ENCODE measurements at regions not wholly inside any gene's neighbourhood (a gene's known extent, or its start where the extent isn't known, plus 50 kb on each side); places are given as distances from the start of the nearest gene placed in this dataset.

GRCh38 chr10:131495892-131496291 lies 184.4 kb upstream of the TCERG1L start:
- TF ChIP-seq, protein P1, sequence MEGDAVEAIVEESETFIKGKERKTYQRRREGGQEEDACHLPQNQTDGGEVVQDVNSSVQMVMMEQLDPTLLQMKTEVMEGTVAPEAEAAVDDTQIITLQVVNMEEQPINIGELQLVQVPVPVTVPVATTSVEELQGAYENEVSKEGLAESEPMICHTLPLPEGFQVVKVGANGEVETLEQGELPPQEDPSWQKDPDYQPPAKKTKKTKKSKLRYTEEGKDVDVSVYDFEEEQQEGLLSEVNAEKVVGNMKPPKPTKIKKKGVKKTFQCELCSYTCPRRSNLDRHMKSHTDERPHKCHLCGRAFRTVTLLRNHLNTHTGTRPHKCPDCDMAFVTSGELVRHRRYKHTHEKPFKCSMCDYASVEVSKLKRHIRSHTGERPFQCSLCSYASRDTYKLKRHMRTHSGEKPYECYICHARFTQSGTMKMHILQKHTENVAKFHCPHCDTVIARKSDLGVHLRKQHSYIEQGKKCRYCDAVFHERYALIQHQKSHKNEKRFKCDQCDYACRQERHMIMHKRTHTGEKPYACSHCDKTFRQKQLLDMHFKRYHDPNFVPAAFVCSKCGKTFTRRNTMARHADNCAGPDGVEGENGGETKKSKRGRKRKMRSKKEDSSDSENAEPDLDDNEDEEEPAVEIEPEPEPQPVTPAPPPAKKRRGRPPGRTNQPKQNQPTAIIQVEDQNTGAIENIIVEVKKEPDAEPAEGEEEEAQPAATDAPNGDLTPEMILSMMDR (IDR thresholded peaks at IDR 0.05; ENCODE audit: low read depth, low read length), result no peak
- no peak for DNase-seq (ENCODE audit: extremely low read depth, low read depth)

DNA sequence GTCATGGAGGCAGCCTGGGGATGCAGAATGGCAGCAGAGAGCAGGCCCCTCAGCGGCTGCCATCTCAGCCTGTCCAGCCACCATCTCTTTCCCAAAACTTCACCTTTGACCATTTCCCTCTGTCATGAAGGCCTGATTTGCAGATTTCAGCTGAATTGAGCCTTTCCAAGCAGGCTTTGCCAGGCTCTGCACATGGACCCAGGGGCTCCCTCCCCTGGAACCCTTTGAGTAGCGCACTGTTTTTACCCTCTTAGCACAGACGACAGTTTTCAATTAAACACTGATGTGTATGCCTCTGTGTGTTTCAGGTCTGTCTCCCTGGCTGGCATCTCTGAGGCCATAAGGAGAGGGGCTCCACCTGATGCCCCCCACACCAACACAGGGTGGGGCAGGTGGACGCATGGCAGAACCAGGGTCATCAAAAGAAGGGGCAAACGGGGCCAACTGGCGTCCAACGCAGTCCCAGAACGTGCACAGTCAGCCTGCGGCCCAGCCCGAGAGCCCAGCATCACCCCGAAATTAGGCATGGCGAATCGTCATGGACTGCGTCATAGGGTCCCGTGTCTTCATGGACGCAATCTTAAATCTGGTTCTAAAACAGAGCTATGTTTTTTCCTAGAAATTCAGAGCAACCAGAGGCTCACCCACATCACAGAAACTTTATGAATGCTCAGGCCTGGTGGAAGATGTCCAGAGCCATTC lies 185.0 kb upstream of the TCERG1L start:
- TF ChIP-seq, protein P1 (IDR thresholded peaks at IDR 0.05; ENCODE audit: low read depth, low read length), result no peak
- DNase-seq (ENCODE audit: extremely low read depth, low read depth), result no peak

DNA sequence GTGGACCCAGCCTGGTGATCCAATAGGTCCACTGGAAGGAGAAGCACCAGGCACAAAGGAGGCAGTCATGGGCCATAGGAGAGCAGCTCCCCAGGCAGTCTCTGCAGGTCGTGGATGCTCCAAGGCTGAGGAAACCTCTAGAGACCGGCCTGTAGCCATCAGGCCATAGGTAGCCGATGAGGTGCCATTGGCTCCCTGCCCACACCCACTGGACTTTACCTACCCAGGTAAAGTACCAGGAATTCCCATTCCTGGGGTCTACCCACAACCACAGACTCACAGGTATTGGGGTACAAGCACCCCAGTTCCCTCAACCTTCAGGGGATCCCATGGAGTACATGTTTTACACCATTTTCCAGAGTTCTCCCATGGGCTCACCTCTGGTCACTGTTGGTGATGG lies 188.0 kb upstream of the TCERG1L start:
- TF ChIP-seq, protein P1 (IDR thresholded peaks at IDR 0.05; ENCODE audit: low read depth, low read length), result no peak
- no peak for DNase-seq (ENCODE audit: extremely low read depth, low read depth)

GRCh38 chr10:131500181-131500580 lies 188.7 kb upstream of the TCERG1L start:
- DNase-seq (ENCODE audit: extremely low read depth, low read depth), result no peak
- TF ChIP-seq, protein P1 (IDR thresholded peaks at IDR 0.05; ENCODE audit: low read depth, low read length), result no peak

DNA sequence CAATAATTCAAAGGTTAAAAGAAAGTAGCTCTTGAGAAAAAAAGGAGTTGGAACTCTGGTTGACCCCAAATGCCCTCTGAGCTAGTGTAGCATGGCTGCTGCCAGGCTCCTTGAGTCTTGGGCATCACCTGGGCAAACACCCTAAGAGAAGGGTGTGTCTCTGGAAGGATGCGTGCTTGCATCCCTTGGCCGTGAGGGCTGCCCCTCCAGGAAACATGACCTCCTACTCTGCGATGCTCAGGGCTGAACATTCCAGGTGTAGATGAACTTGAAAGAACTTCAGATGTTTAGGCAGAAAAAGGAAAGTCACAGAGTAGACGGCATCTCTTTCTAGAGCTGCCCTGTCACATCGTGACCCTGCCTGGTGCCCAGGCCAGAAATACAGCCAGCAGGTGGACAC lies 189.4 kb upstream of the TCERG1L start:
- TF ChIP-seq, protein P1 (IDR thresholded peaks at IDR 0.05; ENCODE audit: low read depth, low read length), result no peak

DNA sequence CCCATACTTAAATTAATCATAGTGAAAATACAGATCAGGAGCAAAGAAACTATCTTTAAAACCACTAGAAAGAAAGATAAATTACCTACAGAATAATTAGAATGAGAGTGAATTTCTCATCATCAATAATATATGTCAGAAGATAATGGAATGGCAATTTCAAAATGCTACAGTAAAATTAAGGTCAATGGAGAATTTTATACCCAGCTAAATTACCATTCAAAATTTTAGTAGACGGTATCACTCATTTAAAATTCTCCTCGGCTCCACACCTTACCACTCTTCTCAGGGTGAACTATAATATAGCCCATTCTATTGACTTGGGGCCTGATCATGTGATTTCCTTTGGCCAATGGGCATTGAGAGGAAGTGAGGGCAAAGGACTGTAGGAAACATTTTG lies 192.5 kb upstream of the TCERG1L start:
- TF ChIP-seq, protein P1 (IDR thresholded peaks at IDR 0.05; ENCODE audit: low read depth, low read length), result no peak
- no peak for DNase-seq (ENCODE audit: extremely low read depth, low read depth)

More for the DNA sequence above, 189.4 kb upstream of the TCERG1L start:
- DNase-seq (ENCODE audit: extremely low read depth, low read depth), result no peak

DNA sequence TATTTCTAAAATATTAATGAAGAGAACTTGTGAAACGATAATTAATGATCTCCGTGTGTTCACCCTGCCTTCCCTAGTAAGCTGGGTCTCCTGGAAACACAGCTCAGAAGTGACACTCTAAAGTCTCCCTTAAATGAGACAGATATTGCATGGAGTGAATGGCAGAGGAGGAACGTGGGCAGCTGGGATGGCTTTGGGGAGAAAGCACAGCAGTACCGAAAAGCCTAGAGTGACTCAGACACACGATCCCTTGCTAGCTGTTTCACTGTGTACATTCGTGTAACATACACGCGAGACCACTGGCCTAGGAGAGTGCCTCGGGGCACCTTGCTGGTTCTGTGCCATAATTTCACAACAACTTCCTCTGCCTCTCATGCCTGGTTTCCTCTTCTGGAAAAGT lies 199.9 kb upstream of the TCERG1L start:
- TF ChIP-seq, protein P1 (IDR thresholded peaks at IDR 0.05; ENCODE audit: low read depth, low read length), result no peak
- no peak for DNase-seq (ENCODE audit: extremely low read depth, low read depth)
